ENCODE measurements at regions not wholly inside any gene's neighbourhood (a gene's known extent, or its start where the extent isn't known, plus 50 kb on each side); places are given as distances from the start of the nearest gene placed in this dataset.

- no peak for TF ChIP-seq POLR2A (IDR thresholded peaks at IDR 0.05)
- TF ChIP-seq, protein P1, sequence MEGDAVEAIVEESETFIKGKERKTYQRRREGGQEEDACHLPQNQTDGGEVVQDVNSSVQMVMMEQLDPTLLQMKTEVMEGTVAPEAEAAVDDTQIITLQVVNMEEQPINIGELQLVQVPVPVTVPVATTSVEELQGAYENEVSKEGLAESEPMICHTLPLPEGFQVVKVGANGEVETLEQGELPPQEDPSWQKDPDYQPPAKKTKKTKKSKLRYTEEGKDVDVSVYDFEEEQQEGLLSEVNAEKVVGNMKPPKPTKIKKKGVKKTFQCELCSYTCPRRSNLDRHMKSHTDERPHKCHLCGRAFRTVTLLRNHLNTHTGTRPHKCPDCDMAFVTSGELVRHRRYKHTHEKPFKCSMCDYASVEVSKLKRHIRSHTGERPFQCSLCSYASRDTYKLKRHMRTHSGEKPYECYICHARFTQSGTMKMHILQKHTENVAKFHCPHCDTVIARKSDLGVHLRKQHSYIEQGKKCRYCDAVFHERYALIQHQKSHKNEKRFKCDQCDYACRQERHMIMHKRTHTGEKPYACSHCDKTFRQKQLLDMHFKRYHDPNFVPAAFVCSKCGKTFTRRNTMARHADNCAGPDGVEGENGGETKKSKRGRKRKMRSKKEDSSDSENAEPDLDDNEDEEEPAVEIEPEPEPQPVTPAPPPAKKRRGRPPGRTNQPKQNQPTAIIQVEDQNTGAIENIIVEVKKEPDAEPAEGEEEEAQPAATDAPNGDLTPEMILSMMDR (IDR thresholded peaks at IDR 0.05): no peak
These were observed 341.3 kb upstream of the KLF3 start for GRCh38 chr4:38322714-38323113.
